Upper lobe of left lung (tissue), 4 donors: ENCODE measurements at regions not wholly inside any gene's neighbourhood (a gene's known extent, or its start where the extent isn't known, plus 50 kb on each side); places are given as distances from the start of the nearest gene placed in this dataset.

Source experiments
- POLR2A ChIP-seq, 4 donors: fragments of 450-650 bp; IDR thresholded peaks; one replicate each; pipeline ENCODE4 v1.5.1; 2016 to 2017; ENCODE audit warnings: antibody characterized with exemption in 4 of 4, mild to moderate bottlenecking in 2 of 4
- TF ChIP-seq, protein P1 (sequence below), 6 experiments: fragments of 450-650 bp in 4 of 6; fragments of 200-600 bp in 2 of 6; sonication (generic) in 2 of 6; IDR thresholded peaks; one replicate each; pipeline ENCODE4 v1.5.1; 2016 to 2019; ENCODE audit warnings: antibody characterized with exemption in 6 of 6

DNA sequence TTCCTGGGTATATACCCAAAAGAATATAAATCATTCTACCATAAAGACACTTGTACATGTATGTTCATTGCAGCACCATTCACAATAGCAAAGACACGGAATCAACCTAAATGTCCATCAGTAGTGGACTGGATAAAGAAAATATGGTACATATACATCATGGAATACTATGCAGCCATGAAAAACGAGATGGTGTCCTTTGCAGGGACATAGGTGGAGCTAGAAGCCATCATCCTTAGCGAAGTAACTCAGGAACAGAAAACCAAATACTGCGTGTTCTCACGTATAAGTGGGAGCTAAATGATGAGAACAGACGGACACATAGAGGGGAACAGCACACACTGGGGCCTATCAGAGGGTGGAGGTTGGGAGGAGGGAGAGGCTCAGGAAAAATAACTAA is 183.7 kb upstream of the CELF2 start:
- TF ChIP-seq, protein P1, sequence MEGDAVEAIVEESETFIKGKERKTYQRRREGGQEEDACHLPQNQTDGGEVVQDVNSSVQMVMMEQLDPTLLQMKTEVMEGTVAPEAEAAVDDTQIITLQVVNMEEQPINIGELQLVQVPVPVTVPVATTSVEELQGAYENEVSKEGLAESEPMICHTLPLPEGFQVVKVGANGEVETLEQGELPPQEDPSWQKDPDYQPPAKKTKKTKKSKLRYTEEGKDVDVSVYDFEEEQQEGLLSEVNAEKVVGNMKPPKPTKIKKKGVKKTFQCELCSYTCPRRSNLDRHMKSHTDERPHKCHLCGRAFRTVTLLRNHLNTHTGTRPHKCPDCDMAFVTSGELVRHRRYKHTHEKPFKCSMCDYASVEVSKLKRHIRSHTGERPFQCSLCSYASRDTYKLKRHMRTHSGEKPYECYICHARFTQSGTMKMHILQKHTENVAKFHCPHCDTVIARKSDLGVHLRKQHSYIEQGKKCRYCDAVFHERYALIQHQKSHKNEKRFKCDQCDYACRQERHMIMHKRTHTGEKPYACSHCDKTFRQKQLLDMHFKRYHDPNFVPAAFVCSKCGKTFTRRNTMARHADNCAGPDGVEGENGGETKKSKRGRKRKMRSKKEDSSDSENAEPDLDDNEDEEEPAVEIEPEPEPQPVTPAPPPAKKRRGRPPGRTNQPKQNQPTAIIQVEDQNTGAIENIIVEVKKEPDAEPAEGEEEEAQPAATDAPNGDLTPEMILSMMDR (IDR thresholded peaks at IDR 0.05), result no peak
- TF ChIP-seq POLR2A (IDR thresholded peaks at IDR 0.05), result no peak
